PFSK-1 (cell line): ENCODE measurements at regions not wholly inside any gene's neighbourhood (a gene's known extent, or its start where the extent isn't known, plus 50 kb on each side); places are given as distances from the start of the nearest gene placed in this dataset.

Experiments used
- FOXP2 ChIP-seq: optimal IDR thresholded peaks from 2 replicates; pipeline ENCODE3; 2011; ENCODE audit warnings: borderline replicate concordance, control low read depth, inconsistent platforms; ENCODE audit not compliant: insufficient read depth; ENCODE audit errors: extremely low read length, extremely low read depth
- POLR2AphosphoS5 ChIP-seq: IDR thresholded peaks from 2 replicates; pipeline ENCODE4 v1.6.1; 2012; ENCODE audit warnings: low read depth, mild to moderate bottlenecking, control low read depth, low read length, moderate library complexity
- REST ChIP-seq, 2 experiments: IDR thresholded peaks; 2 replicates each; pipeline versions ENCODE4 v1.6.1 to v1.8.0; 2011 to 2012; ENCODE audit warnings: low read depth in 2 of 2, low read length in 2 of 2, control low read depth in 1 of 2, inconsistent platforms in 1 of 2, mild to moderate bottlenecking in 1 of 2, moderate library complexity in 1 of 2; ENCODE audit not compliant: insufficient read depth in 1 of 2
- SIN3A ChIP-seq: IDR thresholded peaks from 2 replicates; pipeline ENCODE4 v1.6.1; 2012; ENCODE audit warnings: mild to moderate bottlenecking, low read length, moderate library complexity, borderline replicate concordance; ENCODE audit not compliant: insufficient read depth
- TAF1 ChIP-seq: IDR thresholded peaks from 2 replicates; pipeline ENCODE4 v1.6.1; 2012; ENCODE audit warnings: low read length, control low read depth, borderline replicate concordance; ENCODE audit not compliant: insufficient read depth

DNA sequence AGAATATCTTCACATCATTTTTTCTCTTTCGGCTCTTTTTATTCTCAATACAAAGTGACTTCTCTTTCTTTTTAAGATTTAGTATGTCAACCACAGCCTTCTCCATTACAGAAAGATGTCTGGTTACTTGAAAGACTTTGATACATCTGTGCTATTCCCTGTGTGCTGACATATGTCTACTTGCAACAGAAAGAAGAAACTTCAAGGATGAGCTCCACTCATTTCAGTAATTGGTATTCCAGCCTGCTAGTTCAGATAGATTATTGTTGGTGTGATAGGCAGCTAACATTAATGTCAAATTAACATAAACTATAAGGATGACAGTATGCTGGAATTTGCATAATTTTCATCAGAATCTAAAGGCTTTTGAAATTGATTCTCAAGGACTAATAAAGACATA is 948.7 kb downstream of the PCDH18 start:
- TF ChIP-seq FOXP2 (no peak), SIN3A (no peak), TAF1 (no peak), REST (IDR thresholded peaks at IDR 0.05; ENCODE audit: insufficient read depth in 1 of 2, low read depth in 2 of 2, low read length in 2 of 2) (no peak), POLR2AphosphoS5 (no peak)

DNA sequence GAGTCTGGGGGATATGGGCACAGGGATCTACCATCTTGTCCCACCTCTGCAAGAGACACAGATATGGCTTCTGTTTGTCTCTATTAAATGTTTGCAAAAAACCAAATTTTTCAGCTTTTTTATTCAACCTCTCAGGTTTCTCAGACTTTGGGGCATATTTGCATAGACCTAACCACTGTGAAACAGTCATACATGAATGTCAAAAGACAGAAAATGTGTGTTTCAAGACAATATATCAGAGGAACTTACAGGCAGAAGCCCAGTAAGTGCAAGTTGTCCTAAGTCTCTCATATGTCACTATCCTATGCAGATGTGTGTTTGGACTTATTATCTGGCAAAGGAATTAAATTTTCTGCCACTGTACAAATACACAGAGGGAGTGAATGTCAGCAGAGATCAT is 951.2 kb downstream of the PCDH18 start:
- TF ChIP-seq FOXP2 = no peak

GRCh38 chr4:136575146-136575545 is 957.1 kb downstream of the PCDH18 start:
- TF ChIP-seq FOXP2 (no peak), SIN3A (no peak)

GRCh38 chr4:136573460-136573859 is 958.8 kb downstream of the PCDH18 start:
- TF ChIP-seq FOXP2 = no peak
- no peak for TF ChIP-seq TAF1
- TF ChIP-seq SIN3A = no peak
- no peak for TF ChIP-seq POLR2AphosphoS5
- no peak for TF ChIP-seq REST (IDR thresholded peaks at IDR 0.05; ENCODE audit: insufficient read depth in 1 of 2, low read depth in 2 of 2, low read length in 2 of 2)

DNA sequence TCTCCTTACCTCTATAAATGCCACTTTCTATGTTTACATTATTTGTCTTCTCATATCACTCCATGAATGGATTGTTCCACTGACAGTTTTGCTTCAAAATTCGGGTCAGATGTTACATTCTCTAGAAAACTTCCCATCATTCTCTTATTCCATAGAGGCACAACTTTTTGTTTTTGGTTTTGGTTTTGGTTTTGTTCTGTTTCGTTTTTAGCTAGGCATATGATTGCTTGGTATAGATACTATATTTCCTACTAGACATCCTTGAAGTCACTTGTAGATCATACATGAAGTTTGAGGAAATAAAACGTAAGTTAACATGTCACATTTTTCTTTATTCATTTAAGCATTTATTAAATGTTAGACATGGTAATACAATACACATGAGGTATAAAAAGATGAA is 961.0 kb downstream of the PCDH18 start:
- TF ChIP-seq SIN3A = no peak
- TF ChIP-seq TAF1 = no peak
- no peak for TF ChIP-seq POLR2AphosphoS5
- TF ChIP-seq FOXP2 = no peak
- no peak for TF ChIP-seq REST (IDR thresholded peaks at IDR 0.05; ENCODE audit: insufficient read depth in 1 of 2, low read depth in 2 of 2, low read length in 2 of 2)

DNA sequence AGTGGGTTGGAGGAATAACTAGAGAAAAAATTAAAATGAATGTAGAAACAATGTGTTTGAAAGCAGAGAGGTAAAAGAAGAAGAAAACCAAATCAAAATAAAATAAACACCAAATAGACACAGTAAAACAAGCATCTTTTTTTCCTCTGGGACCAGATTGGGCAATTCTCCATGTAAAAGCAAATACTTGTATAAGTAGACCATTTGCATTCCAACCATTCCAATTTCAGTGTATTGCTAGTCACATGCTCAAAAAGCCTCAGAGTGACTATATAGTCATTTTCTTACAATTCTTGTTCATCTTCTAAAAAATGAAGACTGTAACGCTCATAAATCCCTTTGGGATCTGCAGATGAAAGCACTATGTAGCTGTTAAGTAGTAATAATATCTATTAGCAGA is 969.5 kb downstream of the PCDH18 start:
- TF ChIP-seq TAF1 = no peak
- no peak for TF ChIP-seq POLR2AphosphoS5

DNA sequence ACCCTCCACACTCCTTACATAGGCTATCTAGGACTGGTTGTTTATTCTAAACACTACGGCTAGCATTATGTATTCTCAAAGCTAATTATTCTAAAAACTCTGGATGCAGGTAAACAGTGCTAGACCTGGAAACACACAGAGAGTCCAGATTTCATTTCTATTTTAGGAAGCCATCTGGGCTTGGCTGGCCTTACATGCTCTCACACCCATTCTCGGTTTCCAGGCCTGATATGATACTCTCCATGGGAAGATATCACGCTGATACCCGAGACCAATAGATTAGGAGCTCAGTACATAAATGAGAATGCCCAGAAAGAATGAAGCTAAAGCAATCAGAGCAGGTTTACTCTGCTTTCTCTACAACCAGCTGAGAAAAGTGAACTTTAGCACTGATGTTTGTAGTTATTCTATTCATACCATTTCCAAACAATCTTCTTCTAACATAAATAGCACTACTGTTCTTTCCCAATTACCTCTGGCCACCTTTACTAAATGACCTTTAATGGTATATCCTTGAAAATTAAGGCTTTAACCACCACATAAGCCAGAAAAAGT is 973.3 kb downstream of the PCDH18 start:
- no peak for TF ChIP-seq REST (IDR thresholded peaks at IDR 0.05; ENCODE audit: insufficient read depth in 1 of 2, low read depth in 2 of 2, low read length in 2 of 2)
- TF ChIP-seq FOXP2 = no peak
- TF ChIP-seq POLR2AphosphoS5 = no peak
- TF ChIP-seq TAF1 = no peak
- TF ChIP-seq SIN3A = no peak
